Activated CD8-positive, alpha-beta memory T cell treated with anti-CD3 and anti-CD28 coated beads, Interleukin-2, amount 50 U/mL, for 4 hours (primary cell): ENCODE measurements at regions not wholly inside any gene's neighbourhood (a gene's known extent, or its start where the extent isn't known, plus 50 kb on each side); places are given as distances from the start of the nearest gene placed in this dataset.

Source experiments
- DNase-seq: peaks from one replicate; pipeline ENCODE4 v3.0.0-alpha.2; 2020

GRCh38 chr9:6703898-6704639 is 53.7 kb upstream of the KDM4C start:
- DNase-seq = peak; percentile 87

- DNase-seq = no peak
These were observed 55.1 kb upstream of the KDM4C start for GRCh38 chr9:6702707-6703106.

DNA sequence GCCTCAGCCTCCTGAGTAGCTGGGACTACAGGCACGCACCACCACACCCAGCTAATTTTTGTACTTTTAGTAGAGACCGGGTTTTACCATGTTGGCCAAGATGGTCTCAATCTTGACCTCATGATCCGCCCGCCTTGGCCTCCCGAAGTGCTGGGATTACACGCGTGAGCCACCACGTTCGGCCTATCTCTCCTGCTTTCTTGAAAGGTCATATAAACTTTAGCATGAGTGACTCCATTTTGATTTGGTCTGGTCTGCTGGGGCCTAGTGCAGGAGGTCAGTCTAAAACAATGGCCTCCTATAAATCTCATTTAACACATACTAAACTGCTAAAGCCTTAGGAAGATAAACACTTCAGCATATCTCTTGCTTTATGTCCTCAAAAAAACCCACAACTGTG is 50.6 kb upstream of the GLDC start:
- no peak for DNase-seq

- no peak for DNase-seq
These were observed 49.7 kb upstream of the GLDC start for GRCh38 chr9:6695121-6695814.
